Fibroblast of lung (primary cell): ENCODE measurements at regions not wholly inside any gene's neighbourhood (a gene's known extent, or its start where the extent isn't known, plus 50 kb on each side); places are given as distances from the start of the nearest gene placed in this dataset.

Experiments
- DNase-seq, 2 donors: peaks; one replicate each; pipeline versions ENCODE4 v3.0.0 to v3.0.0-alpha.2; 2010; ENCODE audit warnings: low read depth in 2 of 2
- H2AFZ ChIP-seq: 2 replicates; pipeline ENCODE4 v1.5.1; 2012; ENCODE audit warnings: low read length, control low read depth, inconsistent platforms
- H3K27ac ChIP-seq: 2 replicates; pipeline ENCODE4 v1.5.1; 2011; ENCODE audit warnings: low read length, control low read depth; ENCODE audit not compliant: insufficient read depth
- H3K27me3 ChIP-seq: 2 replicates; pipeline ENCODE4 v1.5.1; 2011; ENCODE audit warnings: mild to moderate bottlenecking, low read length; ENCODE audit not compliant: control insufficient read depth, insufficient read depth
- H3K36me3 ChIP-seq: 2 replicates; pipeline ENCODE4 v1.5.1; 2011; ENCODE audit warnings: low read length; ENCODE audit not compliant: control insufficient read depth, insufficient read depth
- H3K4me1 ChIP-seq: 2 replicates; pipeline ENCODE4 v1.5.1; 2011; ENCODE audit warnings: low read length; ENCODE audit not compliant: control insufficient read depth, insufficient read depth; ENCODE audit errors: extremely low read depth
- H3K4me2 ChIP-seq: 2 replicates; pipeline ENCODE4 v1.5.1; 2011; ENCODE audit warnings: low read length, control low read depth; ENCODE audit not compliant: insufficient read depth; ENCODE audit errors: extremely low read depth
- H3K4me3 ChIP-seq, 4 experiments: fragments of 200-600 bp in 1 of 4; sonication (generic) in 1 of 4; replicated peaks in 1 of 4; 2 replicates each; pipeline ENCODE4 v1.5.1; 2011 to 2016; ENCODE audit warnings: low read length in 4 of 4, low read depth in 3 of 4, mild to moderate bottlenecking in 3 of 4, control low read depth in 2 of 4, inconsistent platforms in 1 of 4, mixed read lengths in 1 of 4; ENCODE audit not compliant: insufficient read depth in 1 of 4; ENCODE audit errors: control extremely low read depth in 1 of 4
- H3K79me2 ChIP-seq: 2 replicates; pipeline ENCODE4 v1.5.1; 2012; ENCODE audit warnings: mild to moderate bottlenecking, low read length, inconsistent platforms; ENCODE audit not compliant: control insufficient read depth, insufficient read depth
- H3K9ac ChIP-seq: 2 replicates; pipeline ENCODE4 v1.5.1; 2011; ENCODE audit warnings: mild to moderate bottlenecking, low read length, control low read depth; ENCODE audit not compliant: insufficient read depth
- H3K9me3 ChIP-seq: 2 replicates; pipeline ENCODE4 v1.5.1; 2012; ENCODE audit warnings: low read depth, low read length; ENCODE audit not compliant: control insufficient read depth, insufficient read depth
- H4K20me1 ChIP-seq: 2 replicates; pipeline ENCODE4 v1.5.1; 2011; ENCODE audit warnings: low read length; ENCODE audit not compliant: control insufficient read depth, insufficient read depth; ENCODE audit errors: extremely low read depth
- EZH2 ChIP-seq: IDR thresholded peaks from 2 replicates; pipeline ENCODE4 v1.5.1; 2012; ENCODE audit warnings: low read length, control low read depth, mild to moderate bottlenecking; ENCODE audit errors: missing control alignments
- TF ChIP-seq, protein P1 (sequence below), 2 donors: IDR thresholded peaks in 1 of 2; conservative IDR thresholded peaks in 1 of 2; 1 replicate in 1 of 2; 2 replicates in 1 of 2; pipeline ENCODE4 v1.5.1; 2011 to 2012; ENCODE audit warnings: low read length in 2 of 2, control low read depth in 1 of 2, inconsistent platforms in 1 of 2, low read depth in 1 of 2, mild to moderate bottlenecking in 1 of 2

DNA sequence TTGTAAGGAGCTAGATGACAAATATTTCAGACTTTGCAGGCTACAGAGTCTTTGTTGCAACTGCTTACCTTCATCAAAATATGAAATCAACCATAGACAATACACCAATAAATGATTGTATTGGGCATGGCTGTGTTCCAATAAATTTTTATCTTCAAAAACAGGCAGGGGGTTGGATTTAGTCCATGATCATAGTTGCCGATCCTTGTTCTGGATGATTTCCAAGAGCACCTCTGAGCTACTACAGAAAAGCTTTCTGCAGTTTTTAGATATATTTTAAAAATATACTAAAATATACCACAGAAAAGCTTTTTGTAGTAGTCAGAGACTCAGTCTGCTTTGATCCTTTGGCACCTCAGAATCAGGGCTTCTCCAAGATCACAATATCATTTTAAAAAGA, 145.0 kb downstream of the HTR1B start:
- no peak overlapping the region for H3K4me3 ChIP-seq
- H2AFZ ChIP-seq, result no peak overlapping the region
- H4K20me1 ChIP-seq, result no peaks in the 10 kb centered on the region
- no peak overlapping the region for H3K4me2 ChIP-seq
- no peak for TF ChIP-seq EZH2
- TF ChIP-seq, protein P1, sequence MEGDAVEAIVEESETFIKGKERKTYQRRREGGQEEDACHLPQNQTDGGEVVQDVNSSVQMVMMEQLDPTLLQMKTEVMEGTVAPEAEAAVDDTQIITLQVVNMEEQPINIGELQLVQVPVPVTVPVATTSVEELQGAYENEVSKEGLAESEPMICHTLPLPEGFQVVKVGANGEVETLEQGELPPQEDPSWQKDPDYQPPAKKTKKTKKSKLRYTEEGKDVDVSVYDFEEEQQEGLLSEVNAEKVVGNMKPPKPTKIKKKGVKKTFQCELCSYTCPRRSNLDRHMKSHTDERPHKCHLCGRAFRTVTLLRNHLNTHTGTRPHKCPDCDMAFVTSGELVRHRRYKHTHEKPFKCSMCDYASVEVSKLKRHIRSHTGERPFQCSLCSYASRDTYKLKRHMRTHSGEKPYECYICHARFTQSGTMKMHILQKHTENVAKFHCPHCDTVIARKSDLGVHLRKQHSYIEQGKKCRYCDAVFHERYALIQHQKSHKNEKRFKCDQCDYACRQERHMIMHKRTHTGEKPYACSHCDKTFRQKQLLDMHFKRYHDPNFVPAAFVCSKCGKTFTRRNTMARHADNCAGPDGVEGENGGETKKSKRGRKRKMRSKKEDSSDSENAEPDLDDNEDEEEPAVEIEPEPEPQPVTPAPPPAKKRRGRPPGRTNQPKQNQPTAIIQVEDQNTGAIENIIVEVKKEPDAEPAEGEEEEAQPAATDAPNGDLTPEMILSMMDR (conservative IDR thresholded peaks at IDR 0.05 in 1 of 2, IDR thresholded peaks at IDR 0.05 in 1 of 2; ENCODE audit: low read depth in 1 of 2, low read length in 2 of 2), result no peak
- H3K79me2 ChIP-seq, result no peaks in the 10 kb centered on the region
- no peak overlapping the region for H3K9ac ChIP-seq
- no peaks in the 10 kb centered on the region for H3K4me1 ChIP-seq
- DNase-seq, result no peak
- H3K9me3 ChIP-seq, result no peaks in the 10 kb centered on the region
- no peaks in the 10 kb centered on the region for H3K36me3 ChIP-seq
- H3K27ac ChIP-seq, result no peak overlapping the region
- H3K27me3 ChIP-seq, result no peaks in the 10 kb centered on the region

- no peaks in the 10 kb centered on the region for H3K27me3 ChIP-seq
- no peak overlapping the region for H3K9ac ChIP-seq
- H3K79me2 ChIP-seq, result no peaks in the 10 kb centered on the region
- H2AFZ ChIP-seq, result no peak overlapping the region
- H3K4me1 ChIP-seq, result no peaks in the 10 kb centered on the region
- H3K4me3 ChIP-seq, result no peak overlapping the region
- H3K4me2 ChIP-seq, result no peak overlapping the region
- H4K20me1 ChIP-seq, result no peaks in the 10 kb centered on the region
- no peaks in the 10 kb centered on the region for H3K9me3 ChIP-seq
- no peak for DNase-seq
- TF ChIP-seq, protein P1 (conservative IDR thresholded peaks at IDR 0.05 in 1 of 2, IDR thresholded peaks at IDR 0.05 in 1 of 2; ENCODE audit: low read depth in 1 of 2, low read length in 2 of 2), result no peak
- no peak for TF ChIP-seq EZH2
- H3K36me3 ChIP-seq, result no peaks in the 10 kb centered on the region
- H3K27ac ChIP-seq, result no peak overlapping the region
Measured at GRCh38 chr6:77313595-77313994, 149.7 kb downstream of the HTR1B start.

GRCh38 chr6:77299931-77300330, 163.4 kb downstream of the HTR1B start:
- Histone ChIP-seq H3K4me3 (no peak overlapping the region), H3K9ac (no peak overlapping the region), H3K36me3 (no peaks in the 10 kb centered on the region), H4K20me1 (no peaks in the 10 kb centered on the region), H3K9me3 (no peaks in the 10 kb centered on the region), H3K79me2 (no peaks in the 10 kb centered on the region), H3K27me3 (no peaks in the 10 kb centered on the region), H3K4me2 (no peak overlapping the region), H3K4me1 (no peaks in the 10 kb centered on the region), H3K27ac (no peak overlapping the region), H2AFZ (no peak overlapping the region)
- TF ChIP-seq, protein P1 (conservative IDR thresholded peaks at IDR 0.05 in 1 of 2, IDR thresholded peaks at IDR 0.05 in 1 of 2; ENCODE audit: low read depth in 1 of 2, low read length in 2 of 2), result no peak
- no peak for TF ChIP-seq EZH2
- DNase-seq, result no peak
